Activated naive CD4-positive, alpha-beta T cell (primary cell): ENCODE measurements at regions not wholly inside any gene's neighbourhood (a gene's known extent, or its start where the extent isn't known, plus 50 kb on each side); places are given as distances from the start of the nearest gene placed in this dataset.

Experiments
- DNase-seq, 4 experiments: peaks; one replicate each; lab custom pipeline; 2025; lab: John Stamatoyannopoulos, UW

GRCh38 chr13:99123101-99124045, 77.3 kb upstream of the UBAC2 start:
- DNase-seq = no peak

GRCh38 chr13:99124046-99124400, 76.6 kb upstream of the UBAC2 start:
- no peak for DNase-seq

DNA sequence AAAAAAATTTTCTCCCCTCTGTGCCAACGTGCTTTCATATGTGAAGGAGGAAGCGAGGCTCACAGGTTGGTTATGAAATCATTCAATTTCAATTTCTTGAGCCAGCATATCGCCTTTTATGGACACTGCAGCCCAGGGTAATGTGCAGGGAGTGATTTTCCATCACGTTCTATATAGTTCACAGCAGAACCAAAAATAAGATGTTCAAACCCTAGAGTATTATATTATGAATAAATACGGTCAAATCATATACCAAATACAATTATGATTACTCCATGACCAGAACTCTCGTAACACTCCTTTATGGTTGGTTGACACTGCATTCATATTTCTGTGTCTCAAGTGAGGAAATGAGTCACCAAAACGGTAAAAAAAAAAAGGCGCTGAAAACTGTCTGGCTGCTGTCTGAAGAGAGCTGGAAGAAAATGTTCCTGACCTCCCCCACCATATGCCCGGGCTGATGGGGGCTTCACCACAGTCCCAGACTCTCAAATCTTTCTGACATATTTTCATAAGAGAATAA, 75.8 kb upstream of the UBAC2 start:
- no peak for DNase-seq

DNA sequence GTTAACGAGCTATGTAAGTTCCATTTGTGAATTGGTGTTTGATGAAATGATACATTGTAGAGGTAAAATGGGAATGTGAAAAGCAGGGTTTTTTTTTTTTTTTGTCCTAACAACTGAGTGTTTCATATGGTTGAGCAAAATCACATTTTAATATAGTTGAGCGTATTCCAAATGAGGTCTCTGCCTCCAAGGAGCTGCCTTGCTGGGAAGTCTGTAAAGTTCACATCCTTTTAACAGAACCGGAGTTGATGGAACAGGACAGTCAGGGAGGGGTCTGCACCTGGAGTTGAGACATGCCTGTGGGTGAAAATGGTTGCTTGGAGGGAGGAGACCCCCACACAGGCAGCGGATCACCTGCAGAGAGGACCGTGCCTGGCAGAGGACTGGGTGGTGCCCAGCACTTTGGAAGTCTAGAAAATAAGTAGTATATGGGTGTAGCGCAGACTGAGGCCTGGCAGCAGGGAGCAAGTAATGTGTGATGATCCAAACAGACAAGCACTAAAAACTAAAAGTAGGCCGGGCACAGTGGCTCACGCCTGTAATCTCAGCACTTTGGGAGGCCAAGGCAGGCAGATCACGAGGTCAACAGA, 75.2 kb upstream of the UBAC2 start:
- no peak for DNase-seq

GRCh38 chr13:99126821-99127220, 73.8 kb upstream of the UBAC2 start:
- DNase-seq = no peak

DNA sequence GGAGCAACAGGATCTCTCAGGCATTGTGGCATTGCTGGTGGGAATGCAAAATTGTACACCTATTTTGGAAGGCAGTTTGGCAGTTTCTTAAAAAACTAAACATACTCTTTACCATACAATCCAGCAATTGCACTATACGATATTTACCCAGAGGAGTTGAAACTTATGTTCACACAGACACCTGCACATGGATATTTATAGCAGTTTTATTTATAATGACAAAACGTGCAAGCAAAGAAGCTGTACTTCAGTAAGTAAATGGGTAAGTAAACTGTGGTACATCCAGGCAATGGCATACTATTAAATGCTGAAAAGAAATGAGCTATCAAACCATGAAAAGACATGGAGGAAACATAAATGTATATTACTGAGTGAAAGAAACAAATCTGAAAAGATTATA, 71.6 kb upstream of the UBAC2 start:
- no peak for DNase-seq

GRCh38 chr13:99129951-99130350, 70.7 kb upstream of the UBAC2 start:
- no peak for DNase-seq

DNA sequence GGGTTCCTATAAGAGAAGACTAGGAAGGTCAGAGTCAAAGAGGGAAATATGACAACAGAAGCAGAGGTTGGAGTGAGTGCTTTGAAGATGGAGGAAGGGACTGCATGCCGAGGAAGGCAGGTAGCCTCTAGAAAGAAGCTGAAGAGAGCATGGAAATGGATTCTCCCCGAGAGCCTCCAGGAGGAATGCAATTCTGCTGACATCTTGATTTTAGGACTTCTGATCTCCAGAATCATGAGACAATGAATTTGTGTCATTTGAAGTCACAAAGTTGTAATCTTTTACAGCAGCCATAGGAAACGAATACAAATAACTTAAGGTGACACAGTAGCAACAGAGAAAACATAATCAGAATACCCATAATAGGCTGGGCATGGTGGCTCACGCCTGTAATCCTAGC, 69.2 kb upstream of the UBAC2 start:
- no peak for DNase-seq

GRCh38 chr13:99132295-99132835, 68.3 kb upstream of the UBAC2 start:
- no peak for DNase-seq

DNA sequence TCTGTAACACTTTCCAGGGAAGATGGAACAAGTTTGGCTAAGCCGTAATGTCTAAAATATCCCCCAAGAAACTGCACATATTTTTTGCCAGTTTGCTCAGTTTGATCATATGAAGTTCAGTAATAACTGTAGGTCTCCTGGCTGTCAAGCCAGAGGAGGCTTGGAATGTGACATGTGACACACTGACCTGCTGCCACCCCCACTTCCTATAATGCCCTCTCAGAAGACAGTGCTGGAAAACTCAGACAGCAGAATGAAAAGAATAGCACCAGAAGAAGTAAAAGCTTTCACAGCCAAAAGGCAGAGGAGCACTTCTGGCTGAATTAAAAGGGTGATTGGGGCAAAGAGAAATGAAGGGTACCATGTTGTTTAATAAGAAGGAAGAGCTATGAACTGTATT, 67.4 kb upstream of the UBAC2 start:
- no peak for DNase-seq

- no peak for DNase-seq
Observed at GRCh38 chr13:99133848-99134247, 66.8 kb upstream of the UBAC2 start.

DNA sequence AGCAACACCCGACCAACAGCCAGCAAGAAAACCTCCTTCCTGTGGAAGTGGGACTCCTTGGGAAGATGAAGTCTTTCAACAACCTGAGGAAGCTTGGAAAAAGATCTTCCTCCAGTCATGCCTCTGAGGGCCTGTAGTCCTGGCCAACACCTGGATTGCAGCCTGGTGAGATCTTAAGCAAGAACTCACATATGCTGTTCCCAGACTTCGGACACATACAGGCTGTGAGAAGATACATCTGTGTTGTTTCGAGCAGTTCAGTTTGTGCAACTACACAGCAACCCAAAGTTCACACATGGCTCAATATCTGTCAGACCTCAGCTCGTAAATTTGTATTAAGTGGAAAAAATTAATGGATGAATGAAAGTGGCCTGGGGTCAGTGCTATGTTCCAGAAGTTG, 65.1 kb upstream of the UBAC2 start:
- DNase-seq = no peak

- no peak for DNase-seq
Observed at GRCh38 chr13:99136427-99136954, 64.2 kb upstream of the UBAC2 start.

GRCh38 chr13:99140831-99141230, 59.8 kb upstream of the UBAC2 start:
- no peak for DNase-seq

GRCh38 chr13:99143904-99144303, 56.8 kb upstream of the UBAC2 start:
- no peak for DNase-seq

DNA sequence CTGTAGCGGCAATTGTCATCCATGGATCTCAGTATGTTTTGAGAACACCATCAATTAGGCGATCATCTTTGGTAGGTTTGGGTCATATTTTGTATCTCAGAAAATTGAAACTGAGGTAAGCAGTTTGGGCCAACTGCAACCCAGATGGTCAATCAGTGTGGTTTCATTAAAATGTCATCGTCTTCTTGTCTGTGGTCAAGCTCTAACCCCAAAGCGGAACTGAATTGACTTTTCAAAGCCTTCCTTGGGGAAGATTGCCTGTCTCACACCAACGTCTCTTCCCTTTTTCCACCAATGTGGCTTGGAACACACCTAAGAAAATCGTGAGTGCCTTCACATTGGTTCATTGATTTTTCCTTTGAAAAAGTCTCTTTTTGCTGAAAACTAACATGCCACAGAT, 56.3 kb upstream of the UBAC2 start:
- DNase-seq = no peak

DNA sequence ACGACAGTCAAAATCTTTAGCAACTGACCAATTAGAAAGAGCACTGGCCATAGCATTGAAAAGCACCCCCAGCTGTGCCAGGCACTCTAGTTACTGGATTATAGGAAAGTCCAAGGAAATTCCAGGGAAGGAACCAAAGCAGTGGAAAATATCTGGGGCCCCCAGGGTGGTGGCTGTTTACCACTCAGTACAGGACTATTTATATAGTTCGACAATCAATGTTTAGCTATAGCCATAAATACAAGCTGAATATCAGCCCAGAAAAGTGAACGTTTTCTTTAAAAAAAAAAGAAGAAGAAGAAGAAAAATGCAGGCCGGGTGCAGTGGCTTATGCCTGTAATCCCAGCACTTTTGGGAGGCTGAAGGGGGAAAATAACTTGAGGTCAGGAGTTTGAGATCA, 55.2 kb upstream of the UBAC2 start:
- no peak for DNase-seq

DNA sequence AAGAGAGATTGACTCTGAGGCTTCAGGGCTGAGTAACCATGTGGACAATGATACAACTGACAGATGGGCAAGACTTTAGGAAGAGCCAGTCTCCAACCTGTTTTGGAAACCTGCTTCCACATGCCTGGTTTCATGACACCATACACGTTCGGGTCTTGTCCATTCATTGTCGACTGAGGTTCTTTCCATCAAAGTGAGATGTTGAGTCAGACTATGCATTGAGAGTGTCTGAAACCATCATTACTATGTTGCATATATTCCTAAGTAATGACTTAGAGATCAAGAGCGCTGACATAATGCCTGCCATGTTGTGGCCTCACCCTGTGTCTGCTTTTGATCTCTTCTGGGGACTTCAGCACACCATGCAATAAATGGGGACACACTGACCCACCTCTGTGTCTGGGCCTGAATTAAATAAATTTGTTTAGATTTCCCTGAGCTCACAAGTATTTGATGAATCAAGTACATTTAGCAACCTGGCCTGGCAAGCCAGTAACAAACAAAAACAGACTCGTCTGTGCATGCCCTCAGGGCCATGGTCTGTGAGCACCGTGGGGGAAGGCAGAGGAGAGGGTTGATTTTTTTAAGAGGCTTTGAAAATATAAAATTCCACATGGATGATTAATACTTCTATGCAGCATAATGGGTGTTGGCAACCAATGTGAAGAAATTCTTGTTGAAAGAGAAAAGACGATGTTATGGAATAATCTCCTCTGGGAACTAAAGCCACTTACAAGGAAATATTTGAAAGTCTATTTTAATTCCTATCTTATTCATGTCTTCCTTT, 49.9 kb upstream of the UBAC2 start:
- DNase-seq = no peak
